HG03066 (cell line): ENCODE measurements at regions not wholly inside any gene's neighbourhood (a gene's known extent, or its start where the extent isn't known, plus 50 kb on each side); places are given as distances from the start of the nearest gene placed in this dataset.

ENCODE experiments used
- ATAC-seq: cut with Tn5 transposase; IDR thresholded peaks from one replicate; pipeline ENCODE4 v1.9.1; 2021; ENCODE audit warnings: low read depth; ENCODE audit not compliant: unreplicated experiment

- ATAC-seq, result no peak
These were observed 282.9 kb upstream of the ATP10B start for GRCh38 chr5:161134956-161135355.

GRCh38 chr5:161134083-161134482 lies 282.1 kb upstream of the ATP10B start:
- ATAC-seq, result no peak

- no peak for ATAC-seq
These were observed 263.9 kb upstream of the ATP10B start for GRCh38 chr5:161115941-161116340.

- ATAC-seq, result no peak
These were observed 260.4 kb upstream of the ATP10B start for GRCh38 chr5:161112371-161112770.

GRCh38 chr5:161105525-161105924 lies 253.5 kb upstream of the ATP10B start:
- ATAC-seq, result no peak

- ATAC-seq, result no peak
These were observed 246.5 kb upstream of the ATP10B start for GRCh38 chr5:161098516-161098915.

GRCh38 chr5:161096581-161096980 lies 244.6 kb upstream of the ATP10B start:
- ATAC-seq, result no peak

GRCh38 chr5:161095953-161096352 lies 243.9 kb upstream of the ATP10B start:
- ATAC-seq, result no peak

- no peak for ATAC-seq
These were observed 242.4 kb upstream of the ATP10B start for GRCh38 chr5:161094411-161094810.

- no peak for ATAC-seq
These were observed 241.1 kb upstream of the ATP10B start for GRCh38 chr5:161093100-161093499.

- no peak for ATAC-seq
These were observed 237.6 kb upstream of the ATP10B start for GRCh38 chr5:161089569-161089968.

GRCh38 chr5:161086461-161086860 lies 234.4 kb upstream of the ATP10B start:
- no peak for ATAC-seq

- no peak for ATAC-seq
These were observed 233.0 kb upstream of the ATP10B start for GRCh38 chr5:161085056-161085455.

- no peak for ATAC-seq
These were observed 232.1 kb upstream of the ATP10B start for GRCh38 chr5:161084115-161084514.

GRCh38 chr5:161078793-161079192 lies 226.8 kb upstream of the ATP10B start:
- ATAC-seq, result no peak

GRCh38 chr5:161077936-161078545 lies 226.0 kb upstream of the ATP10B start:
- ATAC-seq, result no peak

- ATAC-seq, result no peak
These were observed 225.5 kb upstream of the ATP10B start for GRCh38 chr5:161077496-161077895.

- ATAC-seq, result no peak
These were observed 212.8 kb upstream of the ATP10B start for GRCh38 chr5:161064781-161065180.

- no peak for ATAC-seq
These were observed 212.3 kb upstream of the ATP10B start for GRCh38 chr5:161064297-161064696.

- ATAC-seq, result no peak
These were observed 206.8 kb upstream of the ATP10B start for GRCh38 chr5:161058781-161059180.

- ATAC-seq, result no peak
These were observed 200.0 kb upstream of the ATP10B start for GRCh38 chr5:161051920-161052500.

GRCh38 chr5:161047024-161047423 lies 195.0 kb upstream of the ATP10B start:
- no peak for ATAC-seq

- no peak for ATAC-seq
These were observed 190.9 kb upstream of the ATP10B start for GRCh38 chr5:161042862-161043261.
